Keratinocyte (primary cell): ENCODE measurements at regions not wholly inside any gene's neighbourhood (a gene's known extent, or its start where the extent isn't known, plus 50 kb on each side); places are given as distances from the start of the nearest gene placed in this dataset.

Source experiments
- CTCF ChIP-seq, 3 experiments: IDR thresholded peaks in 1 of 3; conservative IDR thresholded peaks in 1 of 3; optimal IDR thresholded peaks in 1 of 3; 2 replicates in 2 of 3; 3 replicates in 1 of 3; pipeline versions ENCODE3 to v1.5.1; 2011; ENCODE audit warnings: low read length in 3 of 3, mild to moderate bottlenecking in 3 of 3, moderate library complexity in 2 of 3, control low read depth in 1 of 3, inconsistent platforms in 1 of 3; ENCODE audit not compliant: insufficient read depth in 2 of 3; ENCODE audit errors: extremely low read depth in 1 of 3
- EZH2 ChIP-seq: IDR thresholded peaks from one replicate; pipeline ENCODE4 v1.6.1; 2012; ENCODE audit warnings: inconsistent platforms, mild to moderate bottlenecking, low read length, moderate library complexity

- TF ChIP-seq CTCF (optimal IDR thresholded peaks at IDR 0.05 in 1 of 3, IDR thresholded peaks at IDR 0.05 in 1 of 3, conservative IDR thresholded peaks at IDR 0.05 in 1 of 3; ENCODE audit: extremely low read depth in 1 of 3, insufficient read depth in 2 of 3, low read length in 3 of 3) (no peak), EZH2 (no peak)
Measured at GRCh38 chr20:4373454-4373853, 124.4 kb upstream of the ADRA1D start.
